SU-DHL-6 (cell line): ENCODE measurements at regions not wholly inside any gene's neighbourhood (a gene's known extent, or its start where the extent isn't known, plus 50 kb on each side); places are given as distances from the start of the nearest gene placed in this dataset.

ENCODE experiments used
- EZH2phosphoT487 ChIP-seq: fragments of 200-600 bp; sonication (generic), shearing (Covaris generic); conservative IDR thresholded peaks from 2 replicates; pipeline ENCODE4 v1.6.1; 2018; ENCODE audit warnings: mild to moderate bottlenecking, antibody characterized with exemption, low read length, moderate library complexity, mixed read lengths
- TF ChIP-seq, protein P1 (sequence below): fragments of 200-600 bp; sonication (generic); IDR thresholded peaks from one replicate; pipeline ENCODE4 v1.5.1; 2017; ENCODE audit warnings: antibody characterized with exemption, mild to moderate bottlenecking, low read length, moderate library complexity; ENCODE audit not compliant: insufficient read depth, poor library complexity, severe bottlenecking

DNA sequence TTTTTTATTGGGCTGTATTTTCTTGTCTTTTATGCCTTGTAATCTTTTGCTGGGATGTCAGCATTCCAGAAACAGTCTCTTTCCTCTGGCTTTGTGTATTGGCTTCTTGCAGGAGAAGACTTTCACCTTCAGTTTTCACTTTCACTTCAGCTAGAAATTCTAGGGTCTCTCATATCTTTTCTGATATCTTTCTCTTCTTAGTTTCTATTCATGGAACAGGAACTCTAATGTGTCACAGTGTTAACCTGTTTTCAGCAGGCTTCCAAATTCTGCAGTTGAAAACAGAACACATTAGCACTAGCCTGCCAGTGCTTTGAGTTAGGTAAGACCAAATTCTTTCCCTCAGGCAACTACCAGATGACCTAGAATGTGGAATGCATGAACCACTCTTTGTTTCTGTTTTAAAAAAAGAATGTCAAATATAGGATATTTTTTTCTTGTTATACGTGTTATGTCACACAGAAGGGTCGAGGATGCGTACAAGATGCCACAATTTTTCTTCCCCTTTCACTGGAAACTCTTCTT lies 164.7 kb downstream of the TUSC1 start:
- TF ChIP-seq, protein P1, sequence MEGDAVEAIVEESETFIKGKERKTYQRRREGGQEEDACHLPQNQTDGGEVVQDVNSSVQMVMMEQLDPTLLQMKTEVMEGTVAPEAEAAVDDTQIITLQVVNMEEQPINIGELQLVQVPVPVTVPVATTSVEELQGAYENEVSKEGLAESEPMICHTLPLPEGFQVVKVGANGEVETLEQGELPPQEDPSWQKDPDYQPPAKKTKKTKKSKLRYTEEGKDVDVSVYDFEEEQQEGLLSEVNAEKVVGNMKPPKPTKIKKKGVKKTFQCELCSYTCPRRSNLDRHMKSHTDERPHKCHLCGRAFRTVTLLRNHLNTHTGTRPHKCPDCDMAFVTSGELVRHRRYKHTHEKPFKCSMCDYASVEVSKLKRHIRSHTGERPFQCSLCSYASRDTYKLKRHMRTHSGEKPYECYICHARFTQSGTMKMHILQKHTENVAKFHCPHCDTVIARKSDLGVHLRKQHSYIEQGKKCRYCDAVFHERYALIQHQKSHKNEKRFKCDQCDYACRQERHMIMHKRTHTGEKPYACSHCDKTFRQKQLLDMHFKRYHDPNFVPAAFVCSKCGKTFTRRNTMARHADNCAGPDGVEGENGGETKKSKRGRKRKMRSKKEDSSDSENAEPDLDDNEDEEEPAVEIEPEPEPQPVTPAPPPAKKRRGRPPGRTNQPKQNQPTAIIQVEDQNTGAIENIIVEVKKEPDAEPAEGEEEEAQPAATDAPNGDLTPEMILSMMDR = no peak
- TF ChIP-seq EZH2phosphoT487 = no peak
